ENCODE measurements at regions not wholly inside any gene's neighbourhood (a gene's known extent, or its start where the extent isn't known, plus 50 kb on each side); places are given as distances from the start of the nearest gene placed in this dataset.

DNA sequence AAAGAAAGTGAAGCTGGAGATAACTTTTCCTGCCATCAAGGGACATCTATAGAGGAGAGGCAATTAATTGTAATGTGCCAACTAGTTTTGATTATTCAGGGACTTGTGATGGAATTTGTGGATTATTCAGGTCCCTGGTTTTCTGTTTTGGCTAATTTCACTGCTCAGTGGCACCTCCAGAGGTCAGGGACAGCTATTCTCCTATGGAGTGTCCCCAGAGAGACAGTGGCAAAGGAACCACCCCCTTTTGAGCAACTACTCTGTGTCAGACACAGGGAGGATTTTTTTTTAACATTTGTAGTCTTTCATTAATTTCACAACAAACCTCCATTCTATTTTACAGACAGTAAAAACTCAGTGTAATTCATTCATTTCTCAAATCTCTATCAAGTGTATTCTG lies 206.0 kb upstream of the SPRED2 start:
- intact Hi-C loops (cut with DNase I) = no loop called here
- no peak for DNase-seq

DNA sequence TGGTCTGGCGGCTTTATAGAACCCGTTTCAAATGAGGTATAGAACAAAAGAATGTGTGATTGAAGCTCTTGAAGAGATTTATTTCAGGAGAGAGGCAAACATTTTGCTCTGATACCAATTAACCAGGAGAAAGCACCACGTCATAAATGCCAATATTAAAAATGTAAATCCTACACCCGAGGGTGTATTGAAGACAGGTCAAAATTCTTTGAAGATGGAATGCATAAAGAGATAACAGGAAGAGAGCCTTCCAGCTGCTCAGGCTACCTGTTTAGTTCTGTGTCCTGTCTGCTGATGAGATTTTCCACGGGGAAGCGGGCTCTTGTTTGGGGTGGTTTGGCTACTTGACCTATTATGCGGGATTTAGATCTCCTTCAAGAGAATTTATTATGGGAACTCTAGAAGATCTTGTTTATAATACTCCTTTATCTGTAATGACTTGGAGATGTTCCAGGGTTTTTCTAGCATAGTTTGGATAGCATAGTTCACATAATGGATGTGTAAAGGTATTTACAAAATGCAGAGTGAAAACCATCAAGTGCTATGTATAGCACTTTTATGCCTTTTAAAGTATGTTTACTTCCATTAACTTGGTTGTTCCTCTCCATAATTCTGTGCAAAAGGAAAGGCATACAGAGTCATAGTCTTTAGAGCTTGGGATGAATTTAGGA lies 204.5 kb upstream of the SPRED2 start:
- DNase-seq = no peak
- intact Hi-C loops (cut with DNase I) = no loop called here

GRCh38 chr2:65636024-65636423 lies 203.6 kb upstream of the SPRED2 start:
- intact Hi-C loops (cut with DNase I) = no loop called here
- no peak for DNase-seq

GRCh38 chr2:65634304-65634703 lies 201.9 kb upstream of the SPRED2 start:
- intact Hi-C loops (cut with DNase I) = no loop called here
- DNase-seq = no peak

DNA sequence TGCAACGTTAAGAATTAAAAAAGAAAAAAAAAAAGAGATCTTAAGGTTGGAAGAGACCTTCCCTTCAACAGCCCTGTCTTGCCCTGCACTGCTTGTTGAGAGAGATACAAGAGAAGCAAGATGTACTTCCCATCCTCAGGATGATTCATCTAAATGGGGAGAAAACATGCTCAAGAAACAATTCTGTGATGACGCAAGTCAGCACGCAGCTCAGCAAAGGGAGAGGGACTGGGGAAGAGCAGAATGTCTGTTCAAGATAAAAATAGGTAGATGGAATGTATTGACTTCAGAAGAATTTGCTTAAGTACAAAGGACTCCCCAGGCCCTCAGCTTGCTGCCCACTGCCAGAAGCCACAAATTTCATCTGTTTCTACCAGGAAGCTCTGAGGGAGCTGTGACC lies 198.2 kb upstream of the SPRED2 start:
- intact Hi-C loops (cut with DNase I) = no loop called here
- DNase-seq = peak in 1 of 10 donors; percentile 41

GRCh38 chr2:65628156-65628555 lies 195.8 kb upstream of the SPRED2 start:
- DNase-seq = no peak
- intact Hi-C loops (cut with DNase I) = no loop called here

DNA sequence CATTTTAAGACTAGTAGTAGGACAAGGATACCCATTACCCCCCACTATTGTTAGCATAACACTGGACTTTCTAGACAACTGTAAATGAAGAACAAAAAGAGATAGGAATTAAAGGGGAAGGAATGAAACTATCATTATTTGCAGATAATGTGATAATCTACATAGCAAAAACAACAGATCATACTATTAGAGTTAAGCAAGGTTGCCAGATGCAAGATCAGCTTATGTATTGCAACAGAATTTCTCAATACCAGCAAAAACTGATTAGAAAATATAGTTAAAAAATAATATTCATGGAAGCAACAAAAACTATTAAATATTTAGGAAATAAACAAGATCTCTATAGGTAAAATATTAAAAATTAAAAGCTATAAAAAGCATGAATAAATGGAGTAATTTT lies 194.4 kb upstream of the SPRED2 start:
- DNase-seq = no peak
- intact Hi-C loops (cut with DNase I) = no loop called here

DNA sequence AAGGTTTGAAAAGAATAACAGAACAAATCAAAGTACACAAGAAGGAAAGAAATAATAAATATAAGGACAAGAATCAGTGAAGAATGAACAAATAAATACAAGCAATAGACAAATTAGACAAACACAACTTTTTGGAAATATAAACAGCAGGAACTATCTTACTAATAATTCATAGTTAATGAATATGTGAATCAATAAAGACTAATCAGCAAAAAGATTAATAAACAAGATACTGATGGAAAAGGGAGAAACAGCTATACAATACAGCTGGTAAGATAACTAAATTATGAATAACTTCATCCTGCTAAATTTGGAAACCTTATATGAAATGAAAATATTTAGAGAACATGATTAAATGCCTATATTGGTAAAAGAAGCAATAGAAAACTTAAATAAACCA lies 193.6 kb upstream of the SPRED2 start:
- no peak for DNase-seq
- intact Hi-C loops (cut with DNase I) = no loop called here

DNA sequence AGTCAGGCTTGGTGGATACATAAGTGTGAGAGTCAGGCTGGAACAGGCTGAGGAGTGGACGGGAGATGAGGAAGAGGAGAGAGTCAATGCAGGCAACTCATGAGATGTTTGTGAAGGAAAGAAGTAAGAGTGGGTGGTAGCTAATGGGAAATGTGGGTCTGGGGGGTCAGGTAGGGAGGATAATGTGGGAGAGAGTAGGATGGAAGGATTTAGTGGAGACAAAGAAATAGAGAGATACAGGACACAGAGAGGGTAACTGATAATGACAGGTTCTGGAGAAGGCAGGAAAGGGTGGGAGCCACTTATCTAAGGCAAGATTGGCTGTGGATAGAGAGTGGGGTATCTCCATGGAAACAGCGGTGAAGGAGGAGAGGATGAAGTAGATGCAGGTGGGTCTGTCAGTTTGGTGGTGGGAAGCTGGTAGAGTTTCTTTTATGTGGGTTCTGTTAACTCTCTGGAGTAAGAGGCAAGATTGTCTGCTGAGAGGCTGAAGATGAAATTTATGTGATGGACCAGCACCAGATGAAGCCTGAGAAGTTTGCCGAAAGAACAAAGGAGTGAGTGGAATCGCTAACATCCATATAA lies 190.6 kb upstream of the SPRED2 start:
- no peak for DNase-seq
- intact Hi-C loops (cut with DNase I) = no loop called here

DNA sequence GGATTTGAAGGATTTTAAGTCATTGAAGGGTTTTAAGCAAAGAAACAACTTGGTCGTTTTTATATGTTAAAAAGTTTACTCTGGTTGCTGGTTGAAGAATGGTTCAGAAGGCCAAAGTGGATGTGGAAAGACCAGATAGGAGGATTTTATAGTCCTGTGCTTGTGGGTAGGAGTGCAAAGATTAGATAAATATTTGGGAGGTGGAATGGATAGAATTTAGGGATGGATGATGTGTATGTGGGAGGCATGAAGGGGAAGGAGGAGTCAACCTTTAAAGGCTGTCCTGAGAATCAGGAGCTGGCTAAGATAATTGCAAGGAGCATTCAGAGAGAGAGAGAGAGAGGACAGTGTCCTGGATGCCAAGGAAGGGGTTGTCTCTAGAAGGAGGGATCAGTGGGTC lies 190.1 kb upstream of the SPRED2 start:
- no peak for DNase-seq
- intact Hi-C loops (cut with DNase I) = no loop called here

DNA sequence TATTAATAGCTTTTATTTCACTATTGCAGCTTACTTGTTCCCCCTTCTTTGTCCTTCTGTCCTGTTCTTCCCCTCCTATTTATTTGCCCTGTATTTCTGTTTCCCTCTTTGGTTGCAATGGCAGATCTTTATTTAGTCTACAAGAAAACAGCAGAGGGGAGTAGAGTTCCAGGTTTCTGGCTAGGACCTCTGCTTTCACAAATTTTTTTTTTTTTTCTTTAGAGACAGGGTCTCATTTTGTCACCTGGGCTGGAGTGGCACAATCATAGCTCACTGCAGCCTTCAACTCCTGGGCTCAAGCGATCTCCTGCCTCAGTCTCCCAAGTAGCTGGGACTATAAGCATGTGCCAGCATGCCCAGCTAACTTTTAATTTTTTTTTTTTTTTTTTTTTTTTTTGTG lies 188.1 kb upstream of the SPRED2 start:
- no peak for DNase-seq
- intact Hi-C loops (cut with DNase I) = no loop called here

DNA sequence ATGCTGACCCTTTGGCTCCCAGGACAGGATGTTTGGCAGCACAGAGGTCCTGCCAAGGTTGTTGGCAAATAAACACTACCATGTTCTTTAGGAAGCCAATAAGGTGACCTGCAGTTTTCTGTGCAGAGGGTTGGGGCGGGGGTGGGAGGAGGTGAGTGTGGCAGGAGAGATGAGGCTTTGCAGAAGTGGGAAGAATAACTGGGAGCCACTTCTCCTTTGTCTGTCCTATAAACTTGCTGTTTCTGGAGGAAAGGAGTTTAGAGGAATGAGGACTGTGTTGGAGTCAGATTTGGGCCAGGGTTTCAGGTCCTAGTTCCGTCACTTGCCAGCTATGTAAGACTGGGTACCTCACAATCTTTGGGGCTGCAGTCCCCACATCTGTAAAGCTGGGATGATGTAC lies 187.6 kb upstream of the SPRED2 start:
- intact Hi-C loops (cut with DNase I) = no loop called here

DNA sequence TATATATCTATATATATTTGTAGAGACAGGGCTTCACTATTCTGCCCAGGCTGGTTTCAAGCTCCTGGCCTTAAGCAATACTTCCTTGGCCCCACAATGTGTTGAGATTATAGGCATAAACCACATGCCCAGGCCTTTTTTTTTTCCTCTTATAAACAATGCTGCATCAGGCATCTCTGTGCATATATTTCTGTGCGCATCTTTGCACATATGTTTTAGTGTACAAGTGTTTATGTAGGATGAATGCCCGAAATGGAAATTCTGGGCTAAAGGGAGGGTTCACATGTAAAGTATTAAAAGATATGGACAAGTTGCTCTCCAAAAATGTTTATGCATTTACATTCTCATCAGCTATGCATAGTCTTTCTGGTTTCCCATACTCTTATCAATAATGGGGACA lies 183.2 kb upstream of the SPRED2 start:
- intact Hi-C loops (cut with DNase I) = no loop called here
- no peak for DNase-seq

More for the DNA sequence above, 187.6 kb upstream of the SPRED2 start:
- DNase-seq = no peak

- intact Hi-C loops (cut with DNase I) = no loop called here
- no peak for DNase-seq
Observed at GRCh38 chr2:65613968-65614555, 181.7 kb upstream of the SPRED2 start.

DNA sequence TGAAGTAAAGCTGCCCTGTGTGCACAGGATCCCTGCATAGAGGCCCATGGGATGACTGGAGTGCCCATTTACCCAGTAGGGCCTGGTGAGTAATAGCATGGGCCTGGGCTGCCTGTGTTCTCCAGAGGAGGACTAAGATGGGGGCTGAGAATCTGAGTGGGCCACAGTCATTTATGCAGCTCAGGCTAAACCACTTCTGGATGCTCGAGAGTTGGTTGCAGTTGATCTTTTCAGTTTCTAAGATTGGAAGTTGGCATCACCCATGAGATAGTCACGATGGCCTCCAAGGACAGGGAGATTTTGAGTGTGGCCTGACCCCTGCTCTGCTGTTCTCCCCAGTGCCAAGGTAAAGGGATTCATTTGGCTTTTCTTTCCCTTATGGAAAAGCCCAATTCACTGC lies 179.1 kb upstream of the SPRED2 start:
- no peak for DNase-seq
- intact Hi-C loops (cut with DNase I) = no loop called here

DNA sequence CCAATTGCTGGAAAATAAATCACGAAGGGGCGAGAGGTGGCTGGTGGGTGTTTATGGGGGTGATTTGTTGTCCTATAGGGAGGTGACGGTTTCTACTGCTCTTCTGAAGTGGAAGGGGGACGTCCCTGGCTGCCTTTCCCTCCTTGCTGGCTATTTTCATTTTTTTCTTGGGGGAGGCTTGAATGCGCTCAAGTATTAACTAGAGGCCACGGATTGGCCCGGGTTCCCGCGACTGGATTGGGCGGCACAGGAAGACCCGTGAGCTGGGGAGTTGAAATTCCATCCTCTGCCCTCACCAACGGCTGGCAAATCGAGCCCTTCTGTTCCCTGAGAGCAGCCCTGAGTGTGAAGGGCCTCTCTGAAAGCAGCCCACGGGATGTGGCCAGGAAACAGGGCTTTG lies 176.5 kb upstream of the SPRED2 start:
- intact Hi-C loops (cut with DNase I) = no loop called here
- no peak for DNase-seq

DNA sequence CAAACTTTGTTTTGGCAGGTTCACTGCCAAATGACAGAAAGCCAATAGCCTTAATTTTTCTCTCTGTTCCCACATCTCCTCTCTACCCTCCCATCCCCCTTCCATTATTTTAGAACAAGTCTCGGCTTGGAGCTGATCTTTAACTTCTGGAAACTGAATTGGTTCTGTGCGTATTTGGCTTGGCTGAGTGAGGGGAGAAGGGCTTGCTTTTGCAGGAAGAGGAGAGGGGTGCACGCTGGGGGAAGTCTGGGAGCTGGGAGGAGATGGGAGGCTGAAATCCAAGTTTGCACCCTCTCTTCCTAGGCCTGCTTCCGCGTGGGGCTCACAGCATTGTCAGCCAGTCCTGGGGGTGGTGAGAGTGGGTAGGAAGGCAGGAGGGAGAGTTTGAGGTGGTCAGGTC lies 176.1 kb upstream of the SPRED2 start:
- no peak for DNase-seq
- intact Hi-C loops (cut with DNase I) = no loop called here

DNA sequence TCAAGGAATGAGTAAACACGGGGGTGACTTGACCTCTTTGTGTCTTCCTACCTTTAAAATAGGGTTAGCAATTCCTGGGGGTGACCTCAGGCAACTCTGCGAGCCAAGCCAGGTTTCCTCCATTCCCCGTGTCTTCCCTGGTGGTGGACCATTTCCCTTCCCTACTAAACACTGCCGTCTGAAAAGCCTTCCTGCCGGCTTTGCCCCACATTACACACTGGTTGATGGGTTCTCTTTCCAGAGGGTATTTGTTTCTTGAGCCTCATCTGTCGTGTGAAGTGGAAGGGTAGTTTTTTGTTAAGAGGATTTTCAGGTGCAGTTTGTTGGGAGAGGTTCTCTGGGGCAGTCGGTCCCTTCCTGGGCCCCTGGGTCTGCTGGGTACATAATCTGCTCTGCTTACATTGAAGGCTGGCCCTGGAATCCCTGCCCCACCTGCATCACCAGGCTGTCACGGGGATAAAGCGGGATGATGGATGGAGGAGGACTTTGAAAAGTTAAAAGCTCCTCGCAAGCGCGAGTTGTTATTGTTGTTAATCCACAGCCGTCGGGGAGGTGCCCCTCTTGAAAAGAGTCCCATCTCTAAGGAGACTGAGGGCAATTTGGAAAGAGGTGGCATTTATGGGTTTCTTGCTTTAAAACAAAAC lies 175.4 kb upstream of the SPRED2 start:
- DNase-seq = no peak
- intact Hi-C loops (cut with DNase I) = no loop called here

- intact Hi-C loops (cut with DNase I) = no loop called here
Observed at GRCh38 chr2:65605743-65606058, 173.3 kb upstream of the SPRED2 start.

DNA sequence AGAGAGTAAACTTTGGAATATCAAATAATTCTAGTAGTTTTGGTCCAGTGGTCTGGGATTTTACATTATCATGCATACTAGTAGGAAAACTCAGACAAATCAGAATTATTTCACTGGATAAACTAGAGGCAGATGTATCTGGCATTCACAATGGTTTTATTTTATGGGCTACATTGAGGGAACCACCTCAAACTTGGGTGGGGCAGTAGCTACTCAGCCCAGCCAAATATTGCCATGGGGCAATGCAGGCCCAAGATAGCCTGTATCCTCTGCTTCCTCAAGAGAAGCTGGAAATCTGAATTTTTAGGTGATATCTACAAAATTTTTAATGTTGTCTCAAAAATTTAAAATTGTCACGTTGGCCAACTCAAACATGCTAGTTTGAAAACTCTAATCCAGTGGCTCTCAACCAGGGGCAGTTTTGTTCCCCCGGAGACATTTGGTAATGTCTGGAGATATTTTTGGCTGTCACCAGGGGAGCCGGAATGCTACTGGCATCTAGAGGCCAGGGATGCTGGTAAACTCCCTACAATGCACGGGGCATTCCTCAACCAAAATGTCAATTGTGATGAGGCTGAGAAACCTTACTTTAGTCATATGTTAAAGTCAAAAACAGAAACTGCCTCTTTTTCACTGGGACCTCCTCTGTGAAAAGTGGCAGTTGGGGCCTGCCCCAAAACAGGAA lies 172.8 kb upstream of the SPRED2 start:
- intact Hi-C loops (cut with DNase I) = no loop called here
- DNase-seq = no peak

More at GRCh38 chr2:65605743-65606058, 173.3 kb upstream of the SPRED2 start:
- no peak for DNase-seq

DNA sequence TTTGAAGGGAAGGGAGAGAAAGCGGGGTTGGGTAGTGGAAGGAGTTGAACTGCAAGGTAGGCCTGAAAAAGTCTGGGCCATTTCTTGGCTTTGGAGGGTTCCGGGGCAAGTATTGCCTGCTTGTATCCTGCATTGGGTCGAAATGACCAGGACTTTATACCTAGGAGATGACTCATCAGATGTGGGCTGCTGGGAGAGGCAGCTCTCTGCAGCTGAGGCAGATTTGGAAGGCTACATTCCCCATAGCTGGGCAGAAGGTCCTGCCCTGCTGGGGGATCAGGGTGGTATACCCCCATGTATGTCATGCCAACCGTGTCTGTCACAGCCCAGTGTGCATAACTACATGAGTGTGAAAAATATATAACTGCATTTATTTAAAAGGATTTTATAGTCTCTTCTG lies 171.8 kb upstream of the SPRED2 start:
- intact Hi-C loops (cut with DNase I) = no loop called here
- DNase-seq = no peak

Measured in posterior cingulate gyrus (tissue), 11 donors.